Upper lobe of left lung (tissue), 4 donors: ENCODE measurements at regions not wholly inside any gene's neighbourhood (a gene's known extent, or its start where the extent isn't known, plus 50 kb on each side); places are given as distances from the start of the nearest gene placed in this dataset.

ENCODE experiments used
- POLR2A ChIP-seq, 4 donors: fragments of 450-650 bp; IDR thresholded peaks; one replicate each; pipeline ENCODE4 v1.5.1; 2016 to 2017; ENCODE audit warnings: antibody characterized with exemption in 4 of 4, mild to moderate bottlenecking in 2 of 4
- POLR2AphosphoS5 ChIP-seq, 2 donors: sonication (generic); formaldehyde crosslinking; IDR thresholded peaks; one replicate each; pipeline ENCODE4 v1.5.1; 2017; ENCODE audit warnings: antibody characterized with exemption in 2 of 2
- TF ChIP-seq, protein P1 (sequence below), 6 experiments: fragments of 450-650 bp in 4 of 6; fragments of 200-600 bp in 2 of 6; sonication (generic) in 2 of 6; IDR thresholded peaks; one replicate each; pipeline ENCODE4 v1.5.1; 2016 to 2019; ENCODE audit warnings: antibody characterized with exemption in 6 of 6

GRCh38 chr18:65039578-65039977 is 711.2 kb upstream of the CDH7 start:
- TF ChIP-seq, protein P1, sequence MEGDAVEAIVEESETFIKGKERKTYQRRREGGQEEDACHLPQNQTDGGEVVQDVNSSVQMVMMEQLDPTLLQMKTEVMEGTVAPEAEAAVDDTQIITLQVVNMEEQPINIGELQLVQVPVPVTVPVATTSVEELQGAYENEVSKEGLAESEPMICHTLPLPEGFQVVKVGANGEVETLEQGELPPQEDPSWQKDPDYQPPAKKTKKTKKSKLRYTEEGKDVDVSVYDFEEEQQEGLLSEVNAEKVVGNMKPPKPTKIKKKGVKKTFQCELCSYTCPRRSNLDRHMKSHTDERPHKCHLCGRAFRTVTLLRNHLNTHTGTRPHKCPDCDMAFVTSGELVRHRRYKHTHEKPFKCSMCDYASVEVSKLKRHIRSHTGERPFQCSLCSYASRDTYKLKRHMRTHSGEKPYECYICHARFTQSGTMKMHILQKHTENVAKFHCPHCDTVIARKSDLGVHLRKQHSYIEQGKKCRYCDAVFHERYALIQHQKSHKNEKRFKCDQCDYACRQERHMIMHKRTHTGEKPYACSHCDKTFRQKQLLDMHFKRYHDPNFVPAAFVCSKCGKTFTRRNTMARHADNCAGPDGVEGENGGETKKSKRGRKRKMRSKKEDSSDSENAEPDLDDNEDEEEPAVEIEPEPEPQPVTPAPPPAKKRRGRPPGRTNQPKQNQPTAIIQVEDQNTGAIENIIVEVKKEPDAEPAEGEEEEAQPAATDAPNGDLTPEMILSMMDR (IDR thresholded peaks at IDR 0.05): no peak
- TF ChIP-seq POLR2AphosphoS5 (IDR thresholded peaks at IDR 0.05) (no peak), POLR2A (IDR thresholded peaks at IDR 0.05) (no peak)
